ENCODE measurements at regions not wholly inside any gene's neighbourhood (a gene's known extent, or its start where the extent isn't known, plus 50 kb on each side); places are given as distances from the start of the nearest gene placed in this dataset.

DNA sequence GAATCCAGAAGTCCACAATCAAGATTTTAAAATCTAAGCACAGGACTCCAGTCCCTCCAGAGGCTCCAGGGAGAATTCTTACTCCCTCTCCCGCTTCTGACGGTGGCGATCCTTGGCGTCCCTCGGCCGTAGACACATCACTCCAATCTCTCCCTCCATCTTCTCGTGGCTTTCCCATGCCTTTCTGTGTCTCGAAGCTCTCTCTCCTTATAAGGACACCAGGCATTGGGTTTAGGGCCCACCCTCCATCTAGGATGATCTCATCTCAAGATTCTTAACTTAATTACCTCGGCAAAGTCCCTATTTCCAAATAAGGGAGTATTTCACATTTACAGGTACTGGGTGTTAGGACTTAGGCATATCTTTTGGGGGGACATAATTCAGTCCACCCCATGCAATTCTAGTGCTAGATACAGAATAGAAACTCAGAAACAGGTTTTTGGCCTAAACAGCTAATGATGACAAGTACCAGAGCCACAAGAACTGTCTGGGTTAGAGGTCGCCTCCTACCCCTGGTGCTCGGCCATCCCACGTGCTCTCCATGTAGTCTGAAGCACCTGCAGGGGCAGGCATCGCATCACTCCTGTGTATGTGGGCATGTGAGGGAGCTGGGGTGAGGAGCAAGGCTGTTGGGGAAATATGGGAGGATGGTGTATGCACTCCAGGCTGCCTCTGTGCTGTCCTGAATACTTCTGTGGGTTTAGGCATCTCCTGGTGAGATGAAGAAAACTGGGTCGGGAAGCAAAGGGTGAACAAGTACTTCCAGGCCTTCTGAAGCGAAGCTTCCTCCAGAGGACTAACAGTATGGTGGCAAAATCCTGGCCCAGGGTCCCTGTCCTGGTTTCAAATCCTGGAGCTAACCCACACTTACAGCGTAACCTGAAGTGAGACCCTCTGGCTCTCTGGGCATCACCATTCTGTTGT lies 298.3 kb upstream of the ZMIZ1 start:
- no peak for DNase-seq

DNA sequence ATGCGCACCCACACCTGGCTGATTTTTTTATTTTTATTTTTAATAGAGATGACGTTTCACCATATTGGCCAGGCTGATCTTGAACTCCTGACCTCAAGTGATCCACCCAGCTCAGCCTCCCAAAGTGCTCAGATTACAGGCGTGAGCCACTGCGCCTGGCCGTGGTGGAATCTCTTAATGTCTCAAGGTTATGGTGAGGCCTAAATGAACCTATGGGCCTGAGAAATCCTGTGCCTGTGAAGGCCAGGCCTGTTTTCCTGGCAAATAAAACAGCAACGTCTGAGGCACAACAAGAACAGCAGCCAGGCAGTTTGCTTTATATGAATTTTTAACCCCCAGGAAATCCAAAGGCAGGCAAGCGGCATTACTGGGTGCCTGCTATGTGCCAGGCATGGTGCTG lies 297.5 kb upstream of the ZMIZ1 start:
- no peak for DNase-seq

GRCh38 chr10:78771808-78772455 lies 296.8 kb upstream of the ZMIZ1 start:
- no peak for DNase-seq

DNA sequence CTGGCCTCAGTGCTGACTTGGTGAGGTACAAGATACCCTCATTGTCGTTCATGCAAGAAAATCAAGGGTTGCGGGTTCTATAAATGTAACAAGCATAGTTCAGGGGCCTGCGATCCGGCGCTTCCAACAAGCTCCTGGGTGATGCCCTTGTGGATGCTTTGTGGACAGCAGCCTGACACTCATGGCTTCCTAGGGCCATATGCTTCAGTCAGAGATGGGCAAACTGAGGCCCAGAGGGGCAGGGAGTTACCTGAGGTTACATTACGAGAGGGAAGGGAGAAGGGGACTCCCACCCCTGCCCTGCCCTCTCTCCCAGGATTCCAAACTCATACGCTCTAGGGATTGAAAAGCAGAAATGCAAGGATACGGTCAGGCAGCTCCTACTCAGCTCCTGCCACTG lies 296.3 kb upstream of the ZMIZ1 start:
- no peak for DNase-seq

- DNase-seq = no peak
Measured at GRCh38 chr10:78772986-78773530, 295.7 kb upstream of the ZMIZ1 start.

DNA sequence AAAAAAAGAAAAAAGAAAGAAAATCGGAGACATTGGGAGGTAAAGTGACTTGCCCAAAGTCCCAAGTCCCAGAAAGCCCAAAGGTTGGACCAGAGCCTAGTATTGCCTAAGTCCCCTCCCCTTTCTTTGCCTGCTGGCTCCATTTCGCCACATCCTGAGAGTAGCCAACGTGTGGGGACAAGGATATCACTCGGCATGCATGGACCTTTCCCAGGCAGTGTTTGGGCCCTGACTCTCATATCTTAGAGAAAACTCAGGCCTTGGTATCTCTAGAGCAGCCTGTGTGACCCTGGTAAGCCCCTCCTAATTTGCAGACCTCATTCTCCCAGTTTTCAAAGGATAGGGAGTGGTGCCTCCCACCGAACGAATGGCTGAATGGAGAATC lies 294.2 kb upstream of the ZMIZ1 start:
- no peak for DNase-seq

DNA sequence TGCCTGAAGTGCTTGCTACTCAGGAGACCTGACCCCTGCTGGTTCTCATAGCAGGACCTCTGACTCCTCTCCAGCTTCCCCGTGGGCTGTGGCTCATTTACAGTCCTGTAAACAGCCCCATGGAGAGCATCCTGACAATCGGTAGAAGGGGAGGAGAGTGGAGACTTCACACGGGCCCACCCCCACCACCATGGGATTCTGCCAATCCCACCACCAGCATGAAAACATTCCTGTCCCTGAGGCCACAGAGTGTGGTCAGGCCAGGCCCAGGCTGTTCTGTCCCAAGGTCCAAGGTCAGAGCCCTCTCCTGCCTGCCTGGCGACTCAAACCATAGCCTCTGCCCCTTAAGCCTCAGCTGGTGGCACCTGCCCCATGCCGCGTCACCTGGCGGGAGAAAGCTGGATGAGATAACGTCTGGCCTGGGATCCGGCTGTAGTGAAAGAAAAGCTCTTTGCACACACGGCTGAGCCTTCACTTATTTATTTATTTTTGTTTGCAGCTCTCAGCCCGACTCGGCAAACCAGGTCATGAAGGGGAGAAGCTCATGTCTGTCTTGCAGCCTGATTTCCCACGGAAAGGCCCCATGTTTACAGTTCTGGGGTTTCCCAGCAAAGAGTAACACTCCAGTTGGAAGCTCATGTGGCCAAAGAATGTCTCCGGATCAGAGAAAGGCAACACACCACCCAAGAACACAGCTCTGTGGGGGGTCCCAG lies 293.6 kb upstream of the ZMIZ1 start:
- DNase-seq = no peak

- DNase-seq = no peak
Measured at GRCh38 chr10:78775891-78776290, 292.9 kb upstream of the ZMIZ1 start.

- DNase-seq = no peak
Measured at GRCh38 chr10:78776756-78777155, 292.0 kb upstream of the ZMIZ1 start.

DNA sequence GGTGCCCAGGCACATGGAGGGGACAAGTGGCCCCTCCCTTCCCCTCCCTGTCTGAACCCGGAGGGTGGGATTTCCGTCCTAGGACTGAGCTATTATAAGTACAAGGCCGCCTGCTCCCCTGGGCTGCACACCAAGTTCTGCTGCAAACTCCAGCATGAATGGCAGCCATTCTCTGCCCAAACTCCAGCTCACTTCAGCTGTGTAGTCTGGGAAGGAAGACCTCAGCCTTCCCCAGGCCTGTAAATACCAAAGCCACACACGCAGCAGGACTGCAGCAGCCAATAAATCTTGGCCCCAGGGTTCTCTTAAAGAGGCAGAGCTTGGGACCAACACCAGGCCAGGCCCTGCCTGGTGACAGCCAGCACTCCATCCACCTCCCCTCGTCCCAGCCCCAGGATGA lies 291.3 kb upstream of the ZMIZ1 start:
- DNase-seq = no peak

DNA sequence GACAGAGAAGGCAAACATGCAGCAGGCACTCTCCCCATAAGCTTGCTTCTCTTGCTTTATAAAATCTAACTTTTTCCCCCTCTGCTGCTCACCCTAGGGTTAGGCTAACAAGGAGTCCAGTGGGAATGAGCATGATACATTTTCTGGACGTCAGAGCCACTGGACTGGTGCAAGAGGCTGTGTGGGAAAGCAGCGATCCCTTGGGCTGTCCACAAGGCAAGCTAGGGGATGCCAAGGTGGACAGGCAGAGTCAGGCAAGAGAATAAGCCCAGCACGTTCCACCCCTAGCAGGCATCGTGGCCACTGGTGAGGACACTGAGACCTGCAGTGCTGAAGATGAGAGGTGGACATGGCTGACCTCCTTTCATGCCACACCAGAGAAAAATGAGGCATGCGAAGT lies 290.9 kb upstream of the ZMIZ1 start:
- DNase-seq = no peak

GRCh38 chr10:78778444-78779338 lies 290.1 kb upstream of the ZMIZ1 start:
- no peak for DNase-seq

GRCh38 chr10:78779339-78779955 lies 289.3 kb upstream of the ZMIZ1 start:
- no peak for DNase-seq

DNA sequence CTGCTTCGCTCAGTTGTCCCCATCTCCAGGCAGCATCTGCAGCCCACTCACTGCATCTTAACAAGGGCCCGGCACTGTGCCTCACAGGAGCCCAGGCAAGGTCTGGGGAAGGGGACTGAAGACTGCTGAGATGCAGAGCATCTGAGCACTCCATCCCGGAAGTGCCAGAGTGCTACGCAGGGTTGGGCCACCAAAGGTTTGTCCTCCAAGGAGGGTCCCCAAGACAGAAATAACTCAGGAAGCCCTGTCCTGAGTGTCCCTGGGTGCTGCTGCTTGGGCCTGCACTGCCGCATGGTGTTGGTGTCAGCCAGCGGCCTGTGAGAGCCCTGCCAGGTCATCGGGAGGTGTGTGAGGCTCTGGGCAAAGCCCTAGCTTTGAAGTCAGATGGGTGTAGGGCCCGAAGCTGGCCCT lies 288.2 kb upstream of the ZMIZ1 start:
- no peak for DNase-seq

GRCh38 chr10:78781251-78781913 lies 287.4 kb upstream of the ZMIZ1 start:
- DNase-seq = no peak

GRCh38 chr10:78781991-78782390 lies 286.8 kb upstream of the ZMIZ1 start:
- DNase-seq = no peak

- no peak for DNase-seq
Measured at GRCh38 chr10:78782441-78782840, 286.3 kb upstream of the ZMIZ1 start.

DNA sequence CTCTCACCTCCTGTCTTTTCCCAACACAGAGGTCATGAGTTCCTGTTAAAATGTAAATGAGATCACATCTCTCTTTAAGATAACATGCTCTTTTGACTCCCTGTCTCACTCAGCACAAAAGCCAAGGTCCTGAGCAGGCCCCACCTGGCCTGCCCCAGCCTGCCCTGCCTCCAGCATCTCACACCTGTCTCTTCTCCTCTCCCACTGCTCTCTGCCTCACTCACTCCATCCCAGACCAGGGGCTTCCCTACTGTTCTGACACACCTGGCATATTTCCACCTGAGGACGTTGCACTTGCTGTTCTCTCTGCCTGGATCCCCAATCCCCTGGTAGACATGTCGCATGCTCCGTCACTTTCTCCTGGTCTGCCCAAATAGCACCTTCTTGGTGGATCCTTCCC lies 285.0 kb upstream of the ZMIZ1 start:
- DNase-seq = no peak

DNA sequence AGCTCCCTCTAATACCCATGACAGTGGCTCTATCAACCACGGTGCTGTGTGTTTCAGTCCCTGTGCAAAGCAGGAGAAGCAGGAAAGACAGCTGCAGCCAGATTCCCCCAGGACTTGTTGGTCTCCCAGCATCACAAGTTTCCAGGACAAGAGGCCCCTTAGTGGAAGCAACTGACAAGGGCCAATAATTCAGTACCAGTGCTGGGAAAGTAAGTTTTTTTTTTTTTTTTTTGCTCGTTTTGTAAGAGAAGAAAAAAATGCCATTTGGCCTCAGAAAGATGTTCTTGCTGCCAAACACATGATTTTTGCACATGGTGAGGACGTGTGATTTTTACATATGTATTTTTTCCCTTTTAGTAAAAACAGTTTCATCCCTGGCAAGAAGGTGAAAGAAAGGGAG lies 284.2 kb upstream of the ZMIZ1 start:
- DNase-seq = no peak

GRCh38 chr10:78785066-78785465 lies 283.7 kb upstream of the ZMIZ1 start:
- DNase-seq = no peak

DNA sequence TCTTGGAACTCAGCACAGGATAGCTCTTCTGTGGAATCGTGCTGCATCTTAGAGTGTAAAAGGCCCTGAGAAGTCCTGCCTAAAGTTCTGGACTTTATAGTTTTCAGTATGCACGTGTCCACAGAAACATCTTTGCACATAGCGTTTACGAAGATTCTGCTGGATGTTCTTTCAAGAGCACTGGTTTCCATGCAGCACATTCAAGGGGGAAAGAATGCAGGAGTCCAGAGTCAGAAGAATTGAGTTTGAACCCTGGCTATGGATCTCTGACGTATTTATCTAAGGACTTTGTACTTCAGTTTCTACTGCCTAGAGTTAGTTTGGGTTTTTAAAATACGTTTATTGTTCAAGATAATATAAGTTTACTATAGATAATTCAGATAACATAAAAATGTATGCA lies 282.8 kb upstream of the ZMIZ1 start:
- DNase-seq = no peak

All from activated CD4-positive, alpha-beta T cell treated with anti-CD3 and anti-CD28 coated beads, Interleukin-2, amount 50 U/mL, for 48 hours (primary cell).